ENCODE measurements at regions not wholly inside any gene's neighbourhood (a gene's known extent, or its start where the extent isn't known, plus 50 kb on each side); places are given as distances from the start of the nearest gene placed in this dataset.
"Not testable (repeated sequence)": the region's sequence is repeated elsewhere in the genome, so short reads cannot be mapped to it uniquely, and the experiment has no call there.

DNA sequence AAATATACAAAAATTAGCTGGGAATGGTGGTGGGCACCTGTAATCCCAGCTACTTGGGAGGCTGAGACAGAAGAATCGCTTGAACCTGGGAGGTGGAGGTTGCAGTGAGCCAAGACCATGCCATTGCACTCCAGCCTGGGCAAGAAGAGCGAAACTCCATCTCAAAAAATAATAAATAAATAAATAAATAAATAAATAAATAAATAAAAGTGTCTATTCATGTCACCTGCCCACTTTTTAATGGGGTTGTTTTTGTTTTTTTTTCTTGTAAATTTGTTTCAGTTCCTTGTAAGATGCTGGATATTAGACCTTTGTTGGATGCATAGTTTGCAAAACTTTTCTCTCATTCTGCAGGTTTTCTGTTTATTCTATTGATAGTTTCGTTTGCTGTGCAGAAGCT, 71.9 kb upstream of the KCNAB1 start:
- DNase-seq (ENCODE audit: low spot score), result not testable (repeated sequence)

DNA sequence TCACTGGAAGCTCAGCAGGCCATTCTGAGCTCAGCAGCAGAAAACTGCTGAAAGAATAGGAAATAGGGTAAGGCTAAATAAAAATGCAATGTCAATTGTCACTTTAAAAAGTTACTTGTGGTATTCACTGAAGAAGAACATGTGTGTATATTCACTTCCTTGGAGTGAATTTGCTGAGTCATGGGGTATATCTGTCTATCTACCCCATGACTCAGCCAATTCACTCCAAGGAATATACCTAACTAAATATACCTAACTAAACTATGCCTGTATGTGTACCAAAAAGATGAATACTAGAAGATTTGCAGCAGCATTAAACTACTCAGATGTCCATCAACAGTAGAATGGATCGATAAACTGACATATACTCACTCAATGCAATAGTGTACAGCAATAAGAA, 69.5 kb upstream of the KCNAB1 start:
- no peak for DNase-seq (ENCODE audit: low spot score)

DNA sequence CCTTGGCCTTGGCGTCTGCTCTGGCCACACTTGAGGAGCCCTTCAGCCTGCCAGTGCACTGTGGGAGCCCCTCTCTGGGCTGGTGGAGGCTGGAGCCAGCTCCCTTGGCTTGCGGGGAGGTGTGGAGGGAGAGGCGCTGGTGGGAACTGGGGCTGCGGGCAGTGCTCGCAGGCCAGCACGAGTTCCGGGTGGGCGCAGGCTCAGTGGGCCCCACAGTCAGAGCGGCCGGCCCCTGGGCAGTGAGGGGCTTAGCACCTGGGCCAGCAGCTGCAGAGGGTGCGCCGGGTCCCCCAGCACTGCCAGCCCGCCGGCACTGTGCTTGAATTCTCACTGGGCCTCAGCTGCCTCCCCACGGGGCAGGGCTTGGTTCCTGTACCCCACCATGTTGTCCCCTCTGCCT, 68.7 kb upstream of the KCNAB1 start:
- DNase-seq (ENCODE audit: low spot score), result no peak

DNA sequence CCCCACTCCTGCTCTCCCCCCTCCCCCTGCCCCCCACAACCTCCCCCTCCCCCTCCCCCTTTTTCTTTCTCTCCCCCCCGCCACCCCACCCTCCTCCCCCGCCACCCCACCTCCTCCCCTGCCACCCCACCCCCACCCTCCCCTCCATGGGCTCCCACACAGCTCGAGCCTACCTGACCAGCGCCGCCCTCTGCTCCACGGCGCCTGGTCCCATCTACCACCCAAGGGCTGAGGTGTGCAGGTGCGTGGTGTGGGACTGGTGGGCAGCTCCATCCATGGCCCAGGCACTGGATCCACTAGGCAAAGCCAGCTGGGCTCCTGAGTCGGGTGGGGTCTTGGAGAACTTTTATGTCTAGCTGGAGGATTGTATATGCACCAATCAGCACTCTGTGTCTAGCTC, 68.3 kb upstream of the KCNAB1 start:
- DNase-seq (ENCODE audit: low spot score), result no peak

DNA sequence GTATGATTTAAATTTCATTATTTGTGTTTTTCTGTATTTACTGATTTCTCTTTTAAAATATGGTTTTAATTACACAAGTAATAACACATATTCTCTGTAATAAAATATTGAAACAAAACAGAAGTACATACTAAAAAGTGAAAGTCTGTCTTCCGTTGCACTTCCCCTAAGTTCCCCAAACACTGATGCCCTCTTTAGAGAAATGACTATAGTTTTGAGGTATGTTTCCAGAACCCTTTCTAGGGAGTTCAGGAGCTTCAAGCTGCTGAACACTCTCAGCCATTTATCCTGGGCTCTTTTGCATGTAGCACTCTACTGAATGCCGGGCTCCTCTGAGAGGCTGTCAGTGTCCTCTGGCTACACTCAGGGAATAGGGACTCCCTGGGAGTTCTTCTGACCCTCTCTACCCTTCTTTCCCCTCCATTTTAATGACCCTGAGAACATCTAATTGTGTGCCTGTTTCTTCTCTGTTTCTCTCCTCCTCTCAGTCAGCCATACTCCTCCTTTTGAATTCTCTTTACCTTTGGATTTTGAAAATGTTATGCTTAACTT, 60.4 kb upstream of the KCNAB1 start:
- no peak for DNase-seq (ENCODE audit: low spot score)

DNA sequence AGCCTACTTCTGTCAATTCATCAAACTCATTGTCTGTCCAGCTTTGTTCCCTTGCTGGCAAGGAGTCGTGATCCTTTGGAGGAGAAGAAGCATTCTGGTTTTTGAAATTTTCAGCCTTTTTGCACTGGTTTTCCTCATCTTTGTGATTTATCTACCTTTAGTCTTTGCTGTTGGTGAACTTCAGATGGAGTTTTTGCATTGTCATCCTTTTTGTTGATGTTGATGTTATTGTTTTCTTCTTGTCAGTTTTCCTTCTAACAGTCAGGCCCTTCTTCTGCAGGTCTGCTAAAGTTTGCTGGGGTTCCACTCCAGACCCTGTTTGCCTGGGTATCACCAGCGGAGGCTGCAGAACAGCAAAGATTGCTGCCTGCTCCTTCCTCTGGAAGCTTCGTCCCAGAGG, 52.2 kb upstream of the KCNAB1 start:
- DNase-seq (ENCODE audit: low spot score), result not testable (repeated sequence)

DNA sequence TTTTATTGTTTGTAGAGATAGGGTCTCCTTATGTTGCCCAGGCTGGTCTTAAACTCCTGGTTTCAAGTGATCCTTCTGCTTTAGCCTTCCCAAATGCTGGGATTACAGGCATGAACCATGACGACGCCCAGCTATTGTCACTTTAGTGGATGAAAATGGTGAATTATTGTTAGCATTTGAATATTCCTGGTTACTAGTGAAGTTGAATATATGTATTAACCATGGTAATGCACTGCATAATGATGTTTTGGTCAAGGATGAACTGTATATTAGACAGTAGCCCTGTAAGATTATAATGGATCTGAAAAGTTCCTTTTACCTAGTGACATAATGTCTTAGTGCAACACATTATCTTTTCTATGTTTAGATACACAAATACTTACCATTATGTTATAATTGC, 50.4 kb upstream of the KCNAB1 start:
- no peak for DNase-seq (ENCODE audit: low spot score)

All from kidney capillary endothelial cell (primary cell).